ENCODE measurements at regions not wholly inside any gene's neighbourhood (a gene's known extent, or its start where the extent isn't known, plus 50 kb on each side); places are given as distances from the start of the nearest gene placed in this dataset.

DNA sequence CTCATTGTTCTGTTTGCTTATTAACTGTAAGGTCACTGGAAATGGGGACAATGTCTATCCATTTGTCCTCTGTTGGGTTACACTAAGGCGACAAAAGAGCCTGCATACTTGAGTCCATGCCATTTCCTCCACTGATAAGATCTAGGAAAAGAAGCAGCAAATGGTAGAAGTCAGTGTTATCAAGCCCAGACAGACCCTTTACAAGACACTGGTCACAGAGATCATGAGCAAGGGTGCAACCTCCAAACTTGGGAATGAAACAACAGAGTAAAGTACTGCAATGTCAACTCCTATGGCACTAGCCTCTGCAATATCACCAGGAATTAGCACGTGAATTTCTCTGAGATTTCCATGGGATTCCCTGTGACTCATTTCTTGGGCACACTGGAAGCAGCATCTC, 126.9 kb downstream of the ID4 start:
- intact Hi-C loops (cut with DNase I), result no loop called here
- DNase-seq (ENCODE audit: low spot score) (no peak), ATAC-seq (no peak)

DNA sequence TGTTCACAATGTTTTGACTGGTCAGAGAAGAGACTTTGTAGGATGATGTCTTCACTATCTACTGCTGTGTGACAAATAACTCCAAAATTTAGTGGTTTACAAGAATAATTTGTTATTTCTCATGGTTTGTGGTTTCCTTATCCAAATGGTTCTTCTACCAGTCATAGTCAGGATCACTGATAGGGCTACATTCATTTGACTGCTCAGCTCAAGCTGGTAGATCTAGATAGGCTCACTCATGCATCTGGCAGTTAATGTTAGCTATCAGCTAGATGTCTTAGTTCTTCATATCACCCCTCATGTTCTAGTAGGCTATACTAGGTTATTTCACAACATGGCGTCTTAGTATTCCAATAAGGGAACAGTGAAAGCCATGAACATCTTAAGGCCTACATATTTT, 131.0 kb downstream of the ID4 start:
- intact Hi-C loops (cut with DNase I), result loop anchor here (5.0 kb wide), 1 partner anchor 1066 kb away; no protein-coding TSS in a partner anchor
- ATAC-seq, result no peak
- DNase-seq (ENCODE audit: low spot score), result no peak

DNA sequence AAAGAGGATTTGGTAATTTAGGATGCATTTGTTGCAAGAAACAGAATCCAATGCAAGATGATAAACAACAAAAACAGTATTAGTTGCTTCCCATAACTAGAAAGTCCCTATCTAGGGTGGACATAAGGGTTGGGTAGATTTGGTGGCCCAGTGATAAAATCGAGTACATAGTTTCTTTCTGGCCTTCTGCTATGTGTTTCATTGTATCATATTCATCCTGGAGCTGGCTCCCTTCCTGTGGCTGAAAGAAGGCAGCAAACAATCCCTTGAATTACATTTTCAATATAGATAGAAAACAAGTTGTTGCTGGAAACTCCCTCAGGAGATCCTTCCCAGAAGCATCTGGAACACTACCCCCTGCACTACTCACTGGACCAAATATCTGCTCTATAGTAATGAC, 135.1 kb downstream of the ID4 start:
- DNase-seq (ENCODE audit: low spot score), result no peak
- ATAC-seq, result no peak
- intact Hi-C loops (cut with DNase I), result no loop called here

DNA sequence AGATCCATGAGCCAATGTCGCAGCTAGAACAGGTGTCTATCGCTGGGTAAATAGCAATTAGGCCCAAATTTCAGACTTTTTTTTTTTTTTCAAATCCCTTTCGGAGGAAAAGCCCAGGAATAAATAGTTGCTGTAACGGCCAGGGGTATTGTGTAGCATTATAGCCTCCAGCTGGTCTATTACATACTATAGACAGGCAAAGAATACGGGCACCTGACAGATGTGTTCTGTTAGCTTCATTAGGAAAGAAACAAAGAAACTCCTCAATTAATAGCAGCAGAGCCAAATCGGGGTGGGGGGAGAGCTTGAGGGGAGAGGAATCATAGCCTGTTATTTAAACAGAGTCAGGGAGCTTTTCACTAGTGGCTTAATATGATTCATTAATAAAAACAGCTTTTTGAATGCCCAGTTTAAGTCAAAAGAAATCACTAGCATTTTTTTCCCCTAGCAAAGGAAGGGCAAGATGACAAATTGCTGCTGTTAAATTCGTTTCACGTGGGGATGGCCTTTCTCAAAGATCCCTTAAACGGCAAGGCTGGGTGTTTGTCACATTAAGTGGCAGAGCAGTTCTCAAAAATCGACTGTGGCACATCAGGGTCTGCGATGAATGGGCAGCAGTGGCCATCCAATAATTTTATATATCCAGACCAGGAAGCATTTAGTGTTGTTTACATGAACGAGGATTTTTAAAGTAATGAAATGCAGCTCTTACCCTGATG, 139.4 kb downstream of the ID4 start:
- no peak for ATAC-seq
- intact Hi-C loops (cut with DNase I), result no loop called here
- no peak for DNase-seq (ENCODE audit: low spot score)

DNA sequence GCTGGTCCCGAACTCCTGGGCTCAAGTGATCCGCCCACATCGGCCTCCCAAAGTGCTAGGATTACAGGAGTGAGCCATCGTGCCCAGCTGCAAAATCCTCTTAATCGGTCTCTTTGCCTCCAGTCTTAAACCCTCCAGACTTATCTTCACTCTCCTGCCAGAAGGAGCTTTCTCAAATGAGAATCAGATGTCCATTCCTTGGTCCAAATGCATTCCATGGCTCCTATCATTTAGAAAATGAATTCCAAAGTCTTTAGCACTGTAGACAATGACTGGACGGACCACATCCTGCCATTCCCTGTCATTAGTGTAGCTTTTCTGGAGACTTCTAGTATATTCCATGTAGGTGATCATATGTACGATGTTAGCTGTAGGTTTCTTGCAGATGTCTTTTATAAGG, 141.9 kb downstream of the ID4 start:
- intact Hi-C loops (cut with DNase I), result no loop called here
- no peak for DNase-seq (ENCODE audit: low spot score)
- peak; percentile 79 for ATAC-seq

DNA sequence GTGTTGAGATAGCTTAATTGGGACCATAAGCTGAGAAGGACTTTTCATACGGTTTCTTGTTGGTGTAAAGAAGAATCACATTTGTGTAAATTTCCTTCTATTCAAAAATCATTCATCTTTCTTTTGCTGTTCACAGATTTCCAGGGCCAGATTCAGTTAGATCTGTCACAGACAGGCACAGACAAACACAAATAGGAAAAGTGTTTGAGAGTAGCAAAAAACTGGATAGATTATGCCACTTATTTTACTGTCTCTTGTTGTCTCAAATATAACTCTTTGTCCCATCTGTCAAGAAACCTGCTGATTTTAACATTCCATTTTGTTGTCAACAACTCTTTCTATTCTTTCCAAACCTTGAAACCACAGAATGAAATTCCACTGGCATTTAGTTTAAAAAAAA, 142.8 kb downstream of the ID4 start:
- ATAC-seq, result no peak
- no peak for DNase-seq (ENCODE audit: low spot score)
- intact Hi-C loops (cut with DNase I), result no loop called here

DNA sequence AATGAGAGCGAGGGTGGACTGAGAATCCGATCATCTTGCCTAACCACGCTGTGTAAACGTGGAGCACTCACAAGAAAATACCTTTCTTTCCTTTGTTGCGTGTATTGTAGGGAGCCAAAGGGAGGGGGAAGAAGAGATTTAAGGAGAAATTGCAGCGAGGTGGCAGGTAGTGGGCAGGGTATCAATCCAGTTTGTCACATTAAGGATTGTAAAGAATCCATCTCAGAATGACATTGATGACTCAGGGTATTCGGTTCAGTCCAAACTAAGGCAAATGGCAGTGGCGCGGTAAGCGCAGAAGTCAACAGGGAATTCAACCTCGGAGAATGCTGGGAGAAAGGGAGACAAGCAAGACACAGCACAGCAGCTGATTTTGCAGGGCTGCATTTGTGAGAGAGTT, 146.2 kb downstream of the ID4 start:
- intact Hi-C loops (cut with DNase I), result no loop called here

DNA sequence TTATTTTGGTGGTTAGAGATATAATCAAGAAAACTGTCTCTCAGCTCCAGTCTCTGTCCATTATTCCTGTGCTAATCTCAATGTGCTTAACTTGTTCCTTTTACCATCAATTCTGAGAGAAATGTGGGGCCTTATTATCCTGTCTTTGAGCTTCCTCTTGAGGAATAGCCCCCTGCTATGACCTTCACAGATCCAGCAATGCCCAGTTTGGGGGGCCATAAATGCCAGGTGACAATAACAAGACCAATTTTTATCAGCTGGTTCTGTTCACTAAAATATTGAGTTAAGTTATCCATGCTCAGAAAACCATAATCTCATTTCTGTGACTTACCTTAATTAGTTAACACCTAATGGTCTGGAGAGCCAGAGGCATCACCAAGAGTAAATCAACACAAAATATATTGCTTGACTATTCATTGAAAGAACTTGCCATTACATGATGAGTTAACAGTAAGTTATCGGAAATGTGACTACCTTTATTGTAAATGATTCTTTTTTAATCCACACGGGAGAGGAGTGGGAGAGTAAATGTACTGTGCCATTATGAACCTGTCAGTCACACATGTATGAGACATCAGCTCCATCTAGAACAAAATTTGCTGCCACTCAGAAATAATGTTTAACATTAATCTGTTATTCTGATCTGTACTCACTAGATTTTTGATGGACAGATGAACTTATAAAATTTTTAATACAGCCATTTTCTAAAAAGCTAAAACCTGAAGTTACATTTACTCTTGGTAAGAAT, 149.7 kb downstream of the ID4 start:
- no peak for ATAC-seq
- intact Hi-C loops (cut with DNase I), result no loop called here
- DNase-seq (ENCODE audit: low spot score), result no peak

More for the DNA sequence above, 146.2 kb downstream of the ID4 start:
- ATAC-seq, result no peak
- DNase-seq (ENCODE audit: low spot score), result no peak

DNA sequence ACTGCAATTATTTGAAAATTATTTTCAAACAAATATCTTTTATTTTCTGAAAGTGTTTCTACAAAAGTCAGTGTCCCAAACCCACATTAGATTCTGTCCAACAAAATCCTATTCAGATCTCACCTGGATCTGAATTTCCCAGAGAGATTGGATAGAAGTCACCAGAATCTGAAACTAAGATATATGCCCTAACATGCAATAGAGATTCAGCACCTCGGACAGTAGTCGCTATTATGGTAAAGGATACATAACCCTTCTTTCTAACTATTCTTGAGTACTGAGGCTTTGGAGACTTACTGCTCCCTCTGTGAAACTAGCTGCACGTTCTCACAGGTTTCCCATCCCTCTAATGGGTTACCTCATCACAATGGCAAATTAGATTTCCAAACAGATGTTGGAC, 151.4 kb downstream of the ID4 start:
- intact Hi-C loops (cut with DNase I), result no loop called here
- ATAC-seq (no peak), DNase-seq (ENCODE audit: low spot score) (no peak)

DNA sequence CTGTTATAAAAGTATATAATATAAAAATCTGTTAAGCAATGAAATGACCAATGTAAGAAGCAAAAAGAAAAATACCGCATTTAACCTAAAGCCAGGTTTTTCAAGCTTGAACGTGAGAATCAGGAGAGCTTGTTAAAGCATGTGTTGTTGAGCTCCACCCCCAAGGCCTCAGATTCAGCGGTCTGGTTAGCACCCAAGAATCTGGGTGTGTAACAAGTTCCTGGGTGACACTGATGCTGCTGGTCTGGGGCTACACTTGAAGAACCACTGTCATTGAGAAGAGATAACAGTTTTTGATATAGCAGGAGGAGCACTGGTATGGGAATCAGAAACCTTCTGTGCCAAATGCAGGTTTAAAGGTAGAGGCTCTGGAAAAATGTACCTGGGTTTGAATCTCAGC, 154.0 kb downstream of the ID4 start:
- ATAC-seq (no peak), DNase-seq (ENCODE audit: low spot score) (no peak)
- intact Hi-C loops (cut with DNase I), result no loop called here

DNA sequence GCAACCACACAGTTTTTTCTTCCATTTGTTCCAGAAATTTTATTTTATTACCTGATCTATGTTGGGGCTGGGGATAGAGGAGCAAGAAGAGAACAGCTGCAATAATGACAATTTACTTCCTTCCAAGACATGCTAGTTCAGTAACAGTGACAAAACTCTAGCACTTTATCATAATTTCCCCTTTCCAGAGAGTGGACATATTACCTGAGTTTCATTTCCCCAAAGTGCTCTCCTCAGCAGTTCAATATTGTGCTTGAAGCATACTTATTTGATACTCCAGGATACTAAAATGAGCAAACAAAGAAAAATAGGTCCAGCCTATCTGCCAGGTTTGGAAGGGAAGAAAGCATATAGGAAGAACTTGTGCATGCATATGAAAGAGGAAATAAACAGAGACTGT, 157.7 kb downstream of the ID4 start:
- ATAC-seq, result no peak
- intact Hi-C loops (cut with DNase I), result no loop called here

DNA sequence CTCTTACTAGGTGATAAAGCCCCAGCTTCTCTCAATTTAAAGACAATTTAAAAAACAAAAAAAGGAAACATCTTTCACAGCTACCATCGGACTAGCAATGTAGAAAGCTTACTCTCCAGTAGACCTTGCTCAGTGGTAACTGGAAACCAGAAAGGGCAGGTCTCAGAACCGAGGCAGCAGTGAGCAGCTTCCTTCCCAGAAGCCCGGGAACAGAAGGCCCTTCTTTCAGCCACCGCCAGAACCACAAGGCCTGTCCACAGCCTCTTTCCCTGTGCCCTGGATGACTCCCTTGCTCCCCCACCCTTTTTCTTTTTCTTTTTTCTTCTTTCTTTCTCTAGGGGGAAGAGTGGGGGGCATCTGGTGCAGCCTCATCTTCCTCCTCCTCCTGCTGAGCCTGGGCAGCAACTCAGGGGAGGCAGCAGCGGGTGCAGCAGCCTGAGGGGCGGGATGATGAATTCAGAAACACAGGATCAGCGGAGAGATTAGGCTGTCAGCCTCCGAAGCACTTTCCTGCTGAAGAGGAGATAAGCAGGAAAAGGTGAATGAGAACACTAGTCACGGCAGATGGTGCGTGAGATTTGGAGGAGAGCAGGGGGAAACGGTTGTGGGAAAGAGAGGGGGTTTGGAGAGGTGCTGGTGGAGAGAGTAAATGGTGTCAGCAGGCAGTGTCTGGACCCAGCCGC, 158.5 kb downstream of the ID4 start:
- no peak for ATAC-seq
- DNase-seq (ENCODE audit: low spot score), result no peak
- intact Hi-C loops (cut with DNase I), result no loop called here

More for the DNA sequence above, 157.7 kb downstream of the ID4 start:
- DNase-seq (ENCODE audit: low spot score), result no peak

DNA sequence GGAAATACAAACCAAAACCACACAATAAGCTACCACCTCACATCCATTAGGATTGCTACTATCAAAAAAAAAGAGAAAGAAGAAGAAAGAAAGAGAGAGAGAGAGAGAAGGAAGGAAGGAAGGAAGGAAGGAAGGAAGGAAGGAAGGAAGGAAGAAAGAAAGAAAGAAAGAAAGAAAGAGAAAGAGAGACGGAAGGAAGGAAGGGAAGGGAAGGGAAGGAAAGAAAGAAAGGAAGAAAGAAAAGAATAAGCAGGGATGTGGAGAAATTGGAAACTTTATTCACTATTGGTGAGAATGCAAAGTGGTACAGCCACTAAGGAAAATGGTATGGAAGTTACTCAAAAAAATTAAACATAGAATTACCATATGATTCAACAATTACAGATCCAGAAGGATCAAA, 159.9 kb downstream of the ID4 start:
- ATAC-seq, result no peak
- intact Hi-C loops (cut with DNase I), result no loop called here
- no peak for DNase-seq (ENCODE audit: low spot score)

DNA sequence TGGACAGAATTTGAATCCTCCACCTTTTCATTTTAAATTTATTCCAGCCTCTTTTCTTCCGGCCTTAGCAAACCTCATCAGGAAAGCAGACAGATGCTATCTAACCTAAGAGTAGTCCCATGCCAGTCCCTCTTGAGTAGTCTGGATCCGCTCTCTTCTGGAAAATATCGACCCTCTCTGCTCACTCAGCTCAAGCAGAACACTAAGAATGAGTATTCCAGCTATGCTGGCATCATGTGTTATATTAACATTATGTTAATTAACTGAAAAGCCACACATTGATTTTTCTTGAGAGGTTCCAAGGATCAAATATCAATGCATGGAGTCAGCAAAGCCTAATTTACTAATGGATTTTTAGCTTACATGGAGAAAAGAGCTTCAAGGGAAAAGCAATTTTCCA, 161.4 kb downstream of the ID4 start:
- ATAC-seq (no peak), DNase-seq (ENCODE audit: low spot score) (no peak)
- intact Hi-C loops (cut with DNase I), result no loop called here

DNA sequence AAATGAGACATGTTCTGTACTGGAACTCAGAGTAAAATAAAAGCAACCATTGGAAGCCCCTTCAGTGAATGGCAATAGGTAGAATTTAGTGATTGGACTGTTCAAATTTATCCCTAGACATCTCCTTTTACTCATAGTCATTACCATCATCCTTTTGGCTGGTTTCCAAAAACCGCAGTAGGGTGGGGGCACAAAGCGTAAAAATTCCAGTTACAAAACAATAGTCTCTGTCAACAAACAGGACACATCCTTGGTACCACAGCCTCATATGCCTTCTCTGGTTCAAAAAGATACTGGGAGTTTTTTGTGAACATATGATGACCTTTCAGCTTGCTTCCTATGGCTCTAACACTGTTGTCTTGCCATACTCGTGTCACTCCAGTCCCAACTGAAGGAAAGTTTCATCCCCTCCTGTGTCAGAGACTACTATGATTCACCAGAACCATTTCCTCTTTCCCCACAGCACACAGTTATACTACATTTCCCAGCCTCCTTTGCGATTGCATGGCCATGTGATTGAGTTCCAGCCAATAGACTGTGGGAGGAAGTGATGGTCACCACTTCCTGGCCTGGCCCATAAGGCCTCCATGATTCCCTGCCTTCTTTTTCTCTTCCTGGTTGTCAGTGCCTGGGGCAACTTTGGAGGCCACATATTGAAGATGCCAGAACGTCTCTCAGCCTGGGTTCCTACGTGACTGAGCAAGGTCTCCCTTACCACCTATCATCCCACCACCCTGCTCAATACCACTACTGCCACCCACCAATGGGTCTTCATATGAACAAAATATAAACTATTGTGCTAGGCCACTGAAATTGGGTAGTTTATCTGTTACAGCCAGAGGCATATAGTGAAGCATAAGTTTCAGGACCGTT, 162.4 kb downstream of the ID4 start:
- DNase-seq (ENCODE audit: low spot score), result no peak
- no peak for ATAC-seq
- intact Hi-C loops (cut with DNase I), result no loop called here

DNA sequence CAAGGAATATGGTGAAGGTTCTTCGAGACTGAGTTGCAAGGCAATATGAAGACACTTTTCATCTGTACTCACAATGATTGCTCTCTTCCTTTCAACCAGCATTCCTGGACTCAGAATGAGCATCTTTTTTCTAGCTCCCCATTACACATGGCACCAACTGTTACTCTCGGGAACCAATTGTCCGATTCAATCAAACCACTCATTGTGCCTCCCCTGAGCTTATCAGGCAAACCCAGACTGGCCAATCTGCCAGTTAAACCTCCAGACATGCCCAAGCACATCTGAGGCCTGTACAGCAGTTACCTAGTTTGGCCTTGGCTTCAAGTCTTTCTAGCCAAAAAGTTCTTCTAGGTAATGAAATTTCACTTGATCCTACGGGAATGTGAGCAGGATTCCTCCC, 164.1 kb downstream of the ID4 start:
- no peak for DNase-seq (ENCODE audit: low spot score)
- no peak for ATAC-seq
- intact Hi-C loops (cut with DNase I), result no loop called here

DNA sequence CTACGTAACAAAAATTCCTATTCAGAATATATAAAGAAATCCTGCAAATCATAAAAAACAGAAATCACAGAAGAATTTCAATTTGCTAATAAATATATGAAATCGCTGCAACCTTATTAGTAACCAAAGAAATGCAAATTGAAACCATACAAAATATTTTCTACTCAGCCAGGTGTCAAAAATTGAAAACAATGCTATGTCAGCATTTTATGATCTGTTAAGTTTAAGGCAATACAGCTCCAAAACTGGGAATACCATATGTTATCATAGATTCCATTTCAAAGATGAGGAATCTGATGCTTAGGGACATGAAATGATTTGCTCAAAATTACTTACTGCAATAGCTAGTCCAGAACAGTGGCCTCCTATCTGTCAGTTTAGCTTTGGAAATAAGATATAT, 168.9 kb downstream of the ID4 start:
- no peak for ATAC-seq
- intact Hi-C loops (cut with DNase I), result no loop called here
- DNase-seq (ENCODE audit: low spot score), result no peak

DNA sequence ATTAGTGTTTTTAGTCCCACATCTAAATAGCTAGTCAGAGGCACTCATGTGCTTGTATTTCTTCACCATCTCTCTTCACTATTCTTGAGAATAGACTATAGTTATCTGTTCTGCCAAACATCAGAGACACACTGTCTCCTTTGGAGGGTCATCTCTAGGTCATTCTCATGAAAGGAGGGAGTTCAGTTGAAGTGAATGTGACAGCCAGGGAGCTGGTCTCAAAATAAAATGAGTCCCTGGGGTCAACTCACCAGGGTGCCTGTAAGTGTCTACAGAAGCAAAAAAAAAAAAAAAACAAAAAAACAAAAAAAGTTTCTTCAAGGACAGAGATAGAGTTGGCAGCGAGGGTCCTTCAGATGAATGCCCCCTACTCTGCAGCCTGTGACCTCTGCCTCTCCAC, 171.0 kb downstream of the ID4 start:
- ATAC-seq (no peak), DNase-seq (ENCODE audit: low spot score) (no peak)
- intact Hi-C loops (cut with DNase I), result no loop called here

DNA sequence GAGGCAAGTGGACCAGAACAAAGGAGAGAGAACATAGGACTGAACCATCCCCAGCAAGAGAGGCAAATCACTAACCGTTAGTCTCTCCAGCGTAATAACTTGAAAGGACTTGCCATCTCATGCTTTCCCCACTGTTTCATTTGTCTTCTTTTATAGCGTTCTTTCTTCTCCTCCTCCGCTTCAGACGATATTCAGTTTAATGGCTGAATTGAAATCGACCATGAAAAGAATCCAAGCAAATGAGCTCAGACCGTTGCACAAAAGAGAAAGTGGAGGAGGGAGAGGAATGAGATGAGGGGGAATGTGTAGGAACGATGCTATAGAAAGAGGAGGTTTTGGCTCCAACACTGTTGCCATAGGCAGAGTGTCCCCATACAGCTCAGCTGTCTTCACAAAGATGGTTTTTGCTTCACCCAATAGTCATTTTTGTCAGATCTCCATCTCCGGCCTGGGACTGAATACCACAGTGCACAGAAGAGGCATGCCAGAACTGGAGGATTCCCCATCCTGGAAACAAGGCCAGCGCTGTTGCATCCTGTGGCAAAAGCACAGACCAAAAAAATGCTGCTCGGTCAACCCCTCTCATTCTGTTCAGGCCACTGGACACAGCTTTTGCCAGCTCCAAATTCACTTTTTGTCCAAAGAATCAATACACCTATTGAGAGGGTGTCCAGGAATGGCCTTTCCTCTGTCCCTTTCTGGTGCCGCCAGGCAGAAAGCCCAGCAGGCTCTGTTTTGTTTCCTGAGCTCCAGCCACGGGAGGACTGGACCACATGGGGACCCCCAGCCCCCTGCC, 176.1 kb downstream of the ID4 start:
- intact Hi-C loops (cut with DNase I), result no loop called here
- ATAC-seq (no peak), DNase-seq (ENCODE audit: low spot score) (no peak)

Data from sciatic nerve (tissue), 2 donors.